IPS-18a (cell line): ENCODE measurements at regions not wholly inside any gene's neighbourhood (a gene's known extent, or its start where the extent isn't known, plus 50 kb on each side); places are given as distances from the start of the nearest gene placed in this dataset.
"Not testable (repeated sequence)": the region's sequence is repeated elsewhere in the genome, so short reads cannot be mapped to it uniquely, and the experiment has no call there.

ENCODE experiments used
- H3K27ac ChIP-seq: one replicate; pipeline ENCODE4 v1.5.1; 2013; ENCODE audit warnings: low read length
- H3K27me3 ChIP-seq: one replicate; pipeline ENCODE4 v1.6.1; 2013; ENCODE audit warnings: mild to moderate bottlenecking, low read length; ENCODE audit not compliant: control insufficient read depth, insufficient read depth
- H3K36me3 ChIP-seq: one replicate; pipeline ENCODE4 v1.6.1; 2013; ENCODE audit warnings: low read depth, low read length; ENCODE audit not compliant: control insufficient read depth
- H3K4me1 ChIP-seq: one replicate; pipeline ENCODE4 v1.6.1; 2013; ENCODE audit warnings: low read depth, low read length; ENCODE audit not compliant: control insufficient read depth
- H3K4me3 ChIP-seq: one replicate; pipeline ENCODE4 v1.5.1; 2013; ENCODE audit warnings: low read length
- H3K9ac ChIP-seq: one replicate; pipeline ENCODE4 v1.6.1; 2013; ENCODE audit warnings: mild to moderate bottlenecking, low read length, moderate library complexity
- H3K9me3 ChIP-seq: one replicate; pipeline ENCODE4 v1.6.1; 2013; ENCODE audit warnings: low read depth, low read length; ENCODE audit not compliant: control insufficient read depth

- Histone ChIP-seq H3K27me3 (no peaks in the 10 kb centered on the region), H3K4me1 (no peaks in the 10 kb centered on the region), H3K4me3 (no peak overlapping the region), H3K9ac (no peak overlapping the region), H3K27ac (no peak overlapping the region), H3K36me3 (no peaks in the 10 kb centered on the region), H3K9me3 (no peaks in the 10 kb centered on the region)
Observed at GRCh38 chr9:73962792-73963191, 534.3 kb upstream of the RORB start.

GRCh38 chr9:73969936-73970335 is 527.2 kb upstream of the RORB start:
- Histone ChIP-seq H3K27ac (no peak overlapping the region), H3K9me3 (peaks cover 15% of the 10 kb centered on the region), H3K9ac (no peak overlapping the region), H3K4me1 (no peaks in the 10 kb centered on the region), H3K27me3 (no peaks in the 10 kb centered on the region), H3K4me3 (no peak overlapping the region), H3K36me3 (no peaks in the 10 kb centered on the region)

- H3K27ac ChIP-seq, H3K4me3 ChIP-seq, H3K27me3 ChIP-seq, H3K36me3 ChIP-seq, H3K9ac ChIP-seq, H3K9me3 ChIP-seq, H3K4me1 ChIP-seq: not testable (repeated sequence)
Observed at GRCh38 chr9:73976424-73976823, 520.7 kb upstream of the RORB start.

- H3K9ac ChIP-seq, result no peak overlapping the region
- no peaks in the 10 kb centered on the region for H3K27me3 ChIP-seq
- H3K9me3 ChIP-seq, result no peaks in the 10 kb centered on the region
- no peaks in the 10 kb centered on the region for H3K4me1 ChIP-seq
- H3K27ac ChIP-seq, result no peak overlapping the region
- no peak overlapping the region for H3K4me3 ChIP-seq
- no peaks in the 10 kb centered on the region for H3K36me3 ChIP-seq
Observed at GRCh38 chr9:73979894-73980264, 517.3 kb upstream of the RORB start.

- Histone ChIP-seq H3K27ac (no peak overlapping the region), H3K36me3 (no peaks in the 10 kb centered on the region), H3K27me3 (no peaks in the 10 kb centered on the region), H3K4me1 (no peaks in the 10 kb centered on the region), H3K9me3 (no peaks in the 10 kb centered on the region), H3K9ac (no peak overlapping the region), H3K4me3 (no peak overlapping the region)
Observed at GRCh38 chr9:73980754-73981153, 516.4 kb upstream of the RORB start.

- H3K9me3 ChIP-seq, result no peaks in the 10 kb centered on the region
- H3K4me1 ChIP-seq, result no peaks in the 10 kb centered on the region
- H3K27ac ChIP-seq, result no peak overlapping the region
- H3K9ac ChIP-seq, result no peak overlapping the region
- no peaks in the 10 kb centered on the region for H3K27me3 ChIP-seq
- H3K4me3 ChIP-seq, result no peak overlapping the region
- H3K36me3 ChIP-seq, result no peaks in the 10 kb centered on the region
Observed at GRCh38 chr9:73981405-73981804, 515.7 kb upstream of the RORB start.

GRCh38 chr9:73995836-73996235 is 501.3 kb upstream of the RORB start:
- Histone ChIP-seq H3K27me3 (no peaks in the 10 kb centered on the region), H3K4me3 (no peak overlapping the region), H3K27ac (no peak overlapping the region), H3K9me3 (no peaks in the 10 kb centered on the region), H3K36me3 (no peaks in the 10 kb centered on the region), H3K4me1 (peaks cover 17% of the 10 kb centered on the region), H3K9ac (no peak overlapping the region)

GRCh38 chr9:73996844-73997243 is 500.3 kb upstream of the RORB start:
- Histone ChIP-seq H3K27ac (no peak overlapping the region), H3K36me3 (no peaks in the 10 kb centered on the region), H3K9ac (no peak overlapping the region), H3K27me3 (no peaks in the 10 kb centered on the region), H3K4me1 (peaks cover 17% of the 10 kb centered on the region), H3K4me3 (no peak overlapping the region), H3K9me3 (no peaks in the 10 kb centered on the region)

- Histone ChIP-seq H3K9ac (no peak overlapping the region), H3K9me3 (no peaks in the 10 kb centered on the region), H3K27me3 (no peaks in the 10 kb centered on the region), H3K4me3 (no peak overlapping the region), H3K4me1 (peaks cover 17% of the 10 kb centered on the region), H3K36me3 (no peaks in the 10 kb centered on the region), H3K27ac (no peak overlapping the region)
Observed at GRCh38 chr9:74001382-74001781, 495.8 kb upstream of the RORB start.

GRCh38 chr9:74006935-74007334 is 490.2 kb upstream of the RORB start:
- H3K9me3 ChIP-seq, result no peaks in the 10 kb centered on the region
- no peaks in the 10 kb centered on the region for H3K4me1 ChIP-seq

GRCh38 chr9:74007833-74008232 is 489.3 kb upstream of the RORB start:
- Histone ChIP-seq H3K4me3 (no peak overlapping the region), H3K4me1 (no peaks in the 10 kb centered on the region), H3K36me3 (no peaks in the 10 kb centered on the region), H3K27me3 (no peaks in the 10 kb centered on the region), H3K9me3 (no peaks in the 10 kb centered on the region), H3K9ac (no peak overlapping the region), H3K27ac (no peak overlapping the region)

More at GRCh38 chr9:74006935-74007334, 490.2 kb upstream of the RORB start:
- Histone ChIP-seq H3K27ac (no peak overlapping the region), H3K9ac (no peak overlapping the region), H3K4me3 (no peak overlapping the region), H3K27me3 (no peaks in the 10 kb centered on the region), H3K36me3 (no peaks in the 10 kb centered on the region)

GRCh38 chr9:74016004-74016403 is 481.1 kb upstream of the RORB start:
- no peak overlapping the region for H3K27ac ChIP-seq
- H3K27me3 ChIP-seq, result no peaks in the 10 kb centered on the region
- no peaks in the 10 kb centered on the region for H3K4me1 ChIP-seq
- no peaks in the 10 kb centered on the region for H3K9me3 ChIP-seq
- no peak overlapping the region for H3K9ac ChIP-seq
- no peak overlapping the region for H3K4me3 ChIP-seq
- H3K36me3 ChIP-seq, result no peaks in the 10 kb centered on the region
